ENCODE measurements at regions not wholly inside any gene's neighbourhood (a gene's known extent, or its start where the extent isn't known, plus 50 kb on each side); places are given as distances from the start of the nearest gene placed in this dataset.

GRCh38 chr3:59653405-59654122 lies 603.7 kb upstream of the CFAP20DC start:
- TF ChIP-seq POLR2A (IDR thresholded peaks at IDR 0.05) = no peak
- no peak for TF ChIP-seq CTCF (IDR thresholded peaks at IDR 0.05)
